ENCODE measurements at regions not wholly inside any gene's neighbourhood (a gene's known extent, or its start where the extent isn't known, plus 50 kb on each side); places are given as distances from the start of the nearest gene placed in this dataset.
"Not testable (repeated sequence)": the region's sequence is repeated elsewhere in the genome, so short reads cannot be mapped to it uniquely, and the experiment has no call there.

DNA sequence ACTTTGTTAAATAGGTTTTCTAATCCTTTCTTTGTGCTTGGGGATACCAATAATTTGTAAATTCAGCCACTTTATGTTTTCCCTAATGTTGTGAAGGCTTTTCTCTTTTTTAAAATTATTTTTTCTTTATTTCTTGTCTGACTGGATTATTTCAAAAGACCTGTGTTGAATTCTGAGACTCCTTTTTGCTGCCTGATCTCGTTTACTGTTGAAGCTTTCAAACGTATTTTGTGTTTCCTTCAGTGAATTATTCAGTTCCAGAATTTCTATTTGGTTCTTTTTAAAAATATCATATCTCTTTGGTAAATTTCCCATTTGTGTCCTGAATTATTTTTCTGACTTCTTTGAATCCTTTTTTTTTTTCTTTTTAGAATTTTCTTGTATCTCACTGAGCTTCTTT is 241.6 kb downstream of the LRIG3 start:
- no peak overlapping the region for H3K4me3 ChIP-seq (ENCODE audit: low read depth, low read length)
- DNase-seq (ENCODE audit: low read depth), result no peak
- H3K36me3 ChIP-seq (ENCODE audit: control insufficient read depth, insufficient read depth, low read length), result no peaks in the 10 kb centered on the region
- no peaks in the 10 kb centered on the region for H3K27me3 ChIP-seq (ENCODE audit: control insufficient read depth, insufficient read depth, low read length)
- no peak for FAIRE-seq
- TF ChIP-seq, protein P1, sequence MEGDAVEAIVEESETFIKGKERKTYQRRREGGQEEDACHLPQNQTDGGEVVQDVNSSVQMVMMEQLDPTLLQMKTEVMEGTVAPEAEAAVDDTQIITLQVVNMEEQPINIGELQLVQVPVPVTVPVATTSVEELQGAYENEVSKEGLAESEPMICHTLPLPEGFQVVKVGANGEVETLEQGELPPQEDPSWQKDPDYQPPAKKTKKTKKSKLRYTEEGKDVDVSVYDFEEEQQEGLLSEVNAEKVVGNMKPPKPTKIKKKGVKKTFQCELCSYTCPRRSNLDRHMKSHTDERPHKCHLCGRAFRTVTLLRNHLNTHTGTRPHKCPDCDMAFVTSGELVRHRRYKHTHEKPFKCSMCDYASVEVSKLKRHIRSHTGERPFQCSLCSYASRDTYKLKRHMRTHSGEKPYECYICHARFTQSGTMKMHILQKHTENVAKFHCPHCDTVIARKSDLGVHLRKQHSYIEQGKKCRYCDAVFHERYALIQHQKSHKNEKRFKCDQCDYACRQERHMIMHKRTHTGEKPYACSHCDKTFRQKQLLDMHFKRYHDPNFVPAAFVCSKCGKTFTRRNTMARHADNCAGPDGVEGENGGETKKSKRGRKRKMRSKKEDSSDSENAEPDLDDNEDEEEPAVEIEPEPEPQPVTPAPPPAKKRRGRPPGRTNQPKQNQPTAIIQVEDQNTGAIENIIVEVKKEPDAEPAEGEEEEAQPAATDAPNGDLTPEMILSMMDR (IDR thresholded peaks at IDR 0.05; ENCODE audit: insufficient read depth, low read length, severe bottlenecking), result no peak

DNA sequence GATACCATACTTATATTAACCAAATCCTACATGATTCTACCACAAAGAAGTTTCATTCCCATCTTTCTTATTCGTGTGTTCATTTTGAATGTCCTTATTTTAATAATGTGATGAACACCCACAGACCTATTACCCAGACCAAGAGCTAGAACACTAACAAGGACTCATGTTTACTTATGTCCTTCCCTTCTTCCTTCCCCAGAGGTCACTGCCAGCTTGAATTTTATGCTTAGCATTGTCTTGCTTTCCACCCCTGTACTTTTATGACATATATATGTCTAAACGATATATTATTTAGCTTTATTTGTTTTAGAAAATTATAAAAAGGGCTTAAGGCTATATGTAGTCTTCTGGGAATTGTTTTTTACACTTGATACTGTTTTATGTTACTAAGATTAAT is 238.6 kb downstream of the LRIG3 start:
- DNase-seq (ENCODE audit: low read depth) (no peak), FAIRE-seq (no peak)
- H3K36me3 ChIP-seq (ENCODE audit: control insufficient read depth, insufficient read depth, low read length), result no peaks in the 10 kb centered on the region
- no peaks in the 10 kb centered on the region for H3K27me3 ChIP-seq (ENCODE audit: control insufficient read depth, insufficient read depth, low read length)
- H3K4me3 ChIP-seq (ENCODE audit: low read depth, low read length), result no peak overlapping the region
- TF ChIP-seq, protein P1 (IDR thresholded peaks at IDR 0.05; ENCODE audit: insufficient read depth, low read length, severe bottlenecking), result no peak

DNA sequence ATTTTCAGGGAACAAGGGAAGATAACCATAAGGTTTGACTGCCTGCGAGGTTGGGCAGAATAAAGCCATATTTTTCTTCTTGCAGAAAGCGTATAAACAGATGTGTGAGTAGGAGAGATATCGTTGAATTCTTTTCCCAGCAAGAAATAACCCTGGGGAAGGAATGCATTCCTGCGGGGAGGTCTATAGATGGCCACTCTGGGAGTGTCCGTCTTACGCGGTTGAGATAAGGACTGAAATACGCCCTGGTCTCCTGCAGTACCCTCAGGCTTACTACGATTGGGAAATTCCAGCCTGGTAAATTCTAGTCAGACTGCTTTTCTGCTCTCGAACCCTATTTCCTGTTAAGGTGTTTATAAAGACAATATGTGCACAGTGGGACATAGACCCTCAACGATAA is 225.0 kb downstream of the LRIG3 start:
- no peaks in the 10 kb centered on the region for H3K27me3 ChIP-seq (ENCODE audit: control insufficient read depth, insufficient read depth, low read length)
- FAIRE-seq, result no peak
- H3K36me3 ChIP-seq (ENCODE audit: control insufficient read depth, insufficient read depth, low read length), result no peaks in the 10 kb centered on the region
- H3K4me3 ChIP-seq (ENCODE audit: low read depth, low read length), result no peak overlapping the region
- TF ChIP-seq, protein P1 (IDR thresholded peaks at IDR 0.05; ENCODE audit: insufficient read depth, low read length, severe bottlenecking), result no peak
- DNase-seq (ENCODE audit: low read depth), result no peak

DNA sequence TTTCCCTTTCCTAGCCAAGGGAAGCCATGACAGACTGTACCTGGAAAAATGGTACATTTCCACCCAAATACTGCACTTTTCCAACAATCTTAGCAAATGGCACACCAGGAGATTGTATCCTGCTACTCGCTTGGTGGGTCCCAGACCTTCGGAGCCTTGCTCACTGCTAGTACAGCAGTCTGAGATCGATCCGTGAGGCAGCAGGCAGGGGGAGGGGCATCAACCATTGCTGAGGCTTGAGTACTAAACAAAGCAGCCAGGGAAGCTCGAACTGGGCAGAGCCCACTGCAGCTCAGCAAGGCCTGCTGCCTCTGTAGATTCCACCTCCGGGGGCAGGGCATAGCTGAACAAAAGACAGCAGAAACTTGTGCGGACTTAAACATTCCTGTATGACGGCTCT is 218.8 kb downstream of the LRIG3 start:
- FAIRE-seq, result no peak
- TF ChIP-seq, protein P1 (IDR thresholded peaks at IDR 0.05; ENCODE audit: insufficient read depth, low read length, severe bottlenecking), result no peak
- no peaks in the 10 kb centered on the region for H3K27me3 ChIP-seq (ENCODE audit: control insufficient read depth, insufficient read depth, low read length)
- no peak overlapping the region for H3K4me3 ChIP-seq (ENCODE audit: low read depth, low read length)
- no peak for DNase-seq (ENCODE audit: low read depth)
- no peaks in the 10 kb centered on the region for H3K36me3 ChIP-seq (ENCODE audit: control insufficient read depth, insufficient read depth, low read length)

DNA sequence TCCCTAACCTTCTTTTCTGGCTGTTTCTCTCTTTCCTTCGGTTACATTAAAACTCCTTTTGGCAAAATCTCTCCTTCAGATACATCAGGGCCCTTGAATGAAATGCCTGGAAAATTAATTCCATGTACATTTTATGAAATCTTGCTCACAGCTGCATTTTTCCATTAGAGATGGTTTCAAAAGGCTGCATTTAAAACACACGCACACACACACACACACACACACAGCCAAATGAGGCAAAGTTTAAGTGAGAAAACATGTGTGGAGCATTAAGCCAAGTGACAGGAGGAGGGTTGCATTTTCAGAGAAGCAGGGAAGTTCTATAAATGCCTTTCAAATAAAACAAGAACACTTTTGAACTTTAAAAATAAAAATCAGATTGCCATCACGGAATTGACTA is 216.4 kb downstream of the LRIG3 start:
- Histone ChIP-seq H3K36me3 (ENCODE audit: control insufficient read depth, insufficient read depth, low read length) (no peaks in the 10 kb centered on the region), H3K4me3 (ENCODE audit: low read depth, low read length) (no peak overlapping the region), H3K27me3 (ENCODE audit: control insufficient read depth, insufficient read depth, low read length) (no peaks in the 10 kb centered on the region)
- no peak for FAIRE-seq
- no peak for DNase-seq (ENCODE audit: low read depth)
- TF ChIP-seq, protein P1 (IDR thresholded peaks at IDR 0.05; ENCODE audit: insufficient read depth, low read length, severe bottlenecking), result no peak

DNA sequence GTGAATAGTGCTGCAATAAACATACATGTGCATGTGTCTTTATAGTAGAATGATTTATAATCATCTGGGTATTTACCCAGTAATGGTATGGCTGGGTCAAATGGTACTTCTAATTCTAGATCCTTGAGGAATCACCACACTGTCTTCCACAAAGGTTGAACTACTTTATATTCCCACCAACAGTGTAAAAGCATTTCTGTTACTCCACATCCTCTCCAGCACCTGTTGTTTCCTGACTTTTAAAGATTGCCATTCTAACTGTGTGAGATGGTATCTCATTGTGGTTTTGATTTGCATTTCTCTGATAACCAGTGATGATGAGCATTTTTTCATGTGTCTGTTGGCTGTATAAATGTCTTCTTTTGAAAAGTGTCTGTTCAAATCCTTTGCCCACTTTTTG is 215.5 kb downstream of the LRIG3 start:
- DNase-seq (ENCODE audit: low read depth); H3K27me3 ChIP-seq (ENCODE audit: control insufficient read depth, insufficient read depth, low read length); FAIRE-seq; H3K36me3 ChIP-seq (ENCODE audit: control insufficient read depth, insufficient read depth, low read length); H3K4me3 ChIP-seq (ENCODE audit: low read depth, low read length): not testable (repeated sequence)

Data from bronchial epithelial cell (primary cell).